PFSK-1 (cell line): ENCODE measurements at regions not wholly inside any gene's neighbourhood (a gene's known extent, or its start where the extent isn't known, plus 50 kb on each side); places are given as distances from the start of the nearest gene placed in this dataset.

Experiments
- FOXP2 ChIP-seq: optimal IDR thresholded peaks from 2 replicates; pipeline ENCODE3; 2011; ENCODE audit warnings: borderline replicate concordance, control low read depth, inconsistent platforms; ENCODE audit not compliant: insufficient read depth; ENCODE audit errors: extremely low read length, extremely low read depth
- POLR2AphosphoS5 ChIP-seq: IDR thresholded peaks from 2 replicates; pipeline ENCODE4 v1.6.1; 2012; ENCODE audit warnings: low read depth, mild to moderate bottlenecking, control low read depth, low read length, moderate library complexity
- REST ChIP-seq, 2 experiments: IDR thresholded peaks; 2 replicates each; pipeline versions ENCODE4 v1.6.1 to v1.8.0; 2011 to 2012; ENCODE audit warnings: low read depth in 2 of 2, low read length in 2 of 2, control low read depth in 1 of 2, inconsistent platforms in 1 of 2, mild to moderate bottlenecking in 1 of 2, moderate library complexity in 1 of 2; ENCODE audit not compliant: insufficient read depth in 1 of 2
- SIN3A ChIP-seq: IDR thresholded peaks from 2 replicates; pipeline ENCODE4 v1.6.1; 2012; ENCODE audit warnings: mild to moderate bottlenecking, low read length, moderate library complexity, borderline replicate concordance; ENCODE audit not compliant: insufficient read depth
- TAF1 ChIP-seq: IDR thresholded peaks from 2 replicates; pipeline ENCODE4 v1.6.1; 2012; ENCODE audit warnings: low read length, control low read depth, borderline replicate concordance; ENCODE audit not compliant: insufficient read depth

GRCh38 chr2:16940214-16940613, 274.6 kb upstream of the CYRIA start:
- TF ChIP-seq TAF1 (no peak), POLR2AphosphoS5 (no peak), SIN3A (no peak), FOXP2 (no peak), REST (IDR thresholded peaks at IDR 0.05; ENCODE audit: insufficient read depth in 1 of 2, low read depth in 2 of 2, low read length in 2 of 2) (no peak)

- no peak for TF ChIP-seq TAF1
- TF ChIP-seq SIN3A: no peak
- TF ChIP-seq POLR2AphosphoS5: no peak
- no peak for TF ChIP-seq FOXP2
- TF ChIP-seq REST (IDR thresholded peaks at IDR 0.05; ENCODE audit: insufficient read depth in 1 of 2, low read depth in 2 of 2, low read length in 2 of 2): no peak
These were observed 274.1 kb upstream of the CYRIA start for GRCh38 chr2:16939771-16940170.

- TF ChIP-seq SIN3A (no peak), REST (IDR thresholded peaks at IDR 0.05; ENCODE audit: insufficient read depth in 1 of 2, low read depth in 2 of 2, low read length in 2 of 2) (no peak), TAF1 (no peak), FOXP2 (no peak), POLR2AphosphoS5 (no peak)
These were observed 267.7 kb upstream of the CYRIA start for GRCh38 chr2:16933355-16933754.

GRCh38 chr2:16932826-16933225, 267.2 kb upstream of the CYRIA start:
- TF ChIP-seq FOXP2 (no peak), TAF1 (no peak), POLR2AphosphoS5 (no peak), REST (IDR thresholded peaks at IDR 0.05; ENCODE audit: insufficient read depth in 1 of 2, low read depth in 2 of 2, low read length in 2 of 2) (no peak), SIN3A (no peak)

GRCh38 chr2:16931441-16931840, 265.8 kb upstream of the CYRIA start:
- TF ChIP-seq TAF1 (no peak), FOXP2 (no peak), REST (IDR thresholded peaks at IDR 0.05; ENCODE audit: insufficient read depth in 1 of 2, low read depth in 2 of 2, low read length in 2 of 2) (no peak), POLR2AphosphoS5 (no peak), SIN3A (no peak)
